ENCODE measurements at regions not wholly inside any gene's neighbourhood (a gene's known extent, or its start where the extent isn't known, plus 50 kb on each side); places are given as distances from the start of the nearest gene placed in this dataset.

DNA sequence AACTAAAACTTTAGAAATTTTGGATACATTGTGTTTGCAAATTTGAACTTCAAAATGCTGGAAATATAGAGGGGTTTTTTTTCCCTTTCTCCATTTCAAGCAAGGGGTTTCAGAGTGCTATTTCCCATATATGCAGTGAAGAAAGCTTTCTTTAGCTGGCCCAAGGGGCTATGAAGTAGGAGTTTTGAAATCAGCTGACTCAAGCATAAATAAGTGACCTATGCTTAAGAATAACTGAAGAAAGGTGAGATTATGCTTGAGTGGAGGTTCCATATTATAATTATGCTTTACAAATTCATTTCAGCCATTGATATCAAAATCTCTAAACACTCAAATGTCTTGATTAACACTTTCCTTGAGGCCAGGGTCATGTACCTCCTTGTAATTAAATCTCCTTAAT lies 51.0 kb upstream of the RBBP8 start:
- no peak for FAIRE-seq
- DNase-seq (ENCODE audit: insufficient read length, low spot score): no peak

DNA sequence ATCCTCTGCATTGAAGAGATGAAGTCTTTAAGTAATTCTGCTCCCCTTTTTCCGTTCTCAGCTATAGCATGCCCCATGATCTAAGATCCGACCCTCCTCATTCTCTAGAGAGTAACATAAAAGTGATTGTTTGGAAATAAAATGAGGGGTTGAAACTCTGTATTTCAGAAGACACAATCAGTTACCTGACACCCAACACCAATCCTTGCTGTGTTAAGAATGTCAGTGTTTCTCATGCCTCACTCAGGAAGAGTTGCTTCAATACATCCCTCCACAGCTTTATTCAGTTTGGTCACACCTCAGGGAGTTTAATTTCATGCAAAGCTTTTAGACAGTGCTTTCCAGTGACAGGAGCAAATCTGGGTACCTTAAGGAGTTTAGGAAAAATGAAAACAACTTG lies 49.9 kb upstream of the RBBP8 start:
- DNase-seq (ENCODE audit: insufficient read length, low spot score) (no peak), FAIRE-seq (no peak)

Measured in HTR-8/SVneo (cell line).